ENCODE measurements at regions not wholly inside any gene's neighbourhood (a gene's known extent, or its start where the extent isn't known, plus 50 kb on each side); places are given as distances from the start of the nearest gene placed in this dataset.

DNA sequence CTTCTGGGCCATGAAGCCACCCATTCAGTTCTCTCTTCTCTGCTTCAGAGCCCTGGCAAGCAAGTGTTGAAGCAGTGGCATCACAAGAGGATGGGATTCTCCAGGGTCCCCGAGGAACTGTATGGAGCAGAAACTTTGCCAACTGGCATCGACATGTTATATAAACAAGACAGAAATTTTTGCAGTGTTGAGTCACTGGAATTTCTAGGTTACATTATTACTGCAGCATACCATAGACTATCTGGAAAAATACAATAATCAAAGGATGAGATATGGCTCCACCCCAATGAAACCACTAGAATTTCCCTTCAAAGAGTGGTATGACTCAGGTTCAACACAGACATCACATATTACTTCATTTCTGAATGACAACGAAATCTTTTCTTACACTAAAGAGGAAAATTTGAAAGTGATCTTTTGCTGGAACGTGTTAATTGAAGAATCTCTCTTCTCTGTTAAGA lies 343.0 kb upstream of the DYNLRB2 start:
- TF ChIP-seq, protein P1, sequence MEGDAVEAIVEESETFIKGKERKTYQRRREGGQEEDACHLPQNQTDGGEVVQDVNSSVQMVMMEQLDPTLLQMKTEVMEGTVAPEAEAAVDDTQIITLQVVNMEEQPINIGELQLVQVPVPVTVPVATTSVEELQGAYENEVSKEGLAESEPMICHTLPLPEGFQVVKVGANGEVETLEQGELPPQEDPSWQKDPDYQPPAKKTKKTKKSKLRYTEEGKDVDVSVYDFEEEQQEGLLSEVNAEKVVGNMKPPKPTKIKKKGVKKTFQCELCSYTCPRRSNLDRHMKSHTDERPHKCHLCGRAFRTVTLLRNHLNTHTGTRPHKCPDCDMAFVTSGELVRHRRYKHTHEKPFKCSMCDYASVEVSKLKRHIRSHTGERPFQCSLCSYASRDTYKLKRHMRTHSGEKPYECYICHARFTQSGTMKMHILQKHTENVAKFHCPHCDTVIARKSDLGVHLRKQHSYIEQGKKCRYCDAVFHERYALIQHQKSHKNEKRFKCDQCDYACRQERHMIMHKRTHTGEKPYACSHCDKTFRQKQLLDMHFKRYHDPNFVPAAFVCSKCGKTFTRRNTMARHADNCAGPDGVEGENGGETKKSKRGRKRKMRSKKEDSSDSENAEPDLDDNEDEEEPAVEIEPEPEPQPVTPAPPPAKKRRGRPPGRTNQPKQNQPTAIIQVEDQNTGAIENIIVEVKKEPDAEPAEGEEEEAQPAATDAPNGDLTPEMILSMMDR (IDR thresholded peaks at IDR 0.05) = no peak
- TF ChIP-seq POLR2A (IDR thresholded peaks at IDR 0.05) = no peak

All from right lobe of liver (tissue), 4 donors.